H9 (cell line): ENCODE measurements at regions not wholly inside any gene's neighbourhood (a gene's known extent, or its start where the extent isn't known, plus 50 kb on each side); places are given as distances from the start of the nearest gene placed in this dataset.

Experiments used
- DNase-seq: peaks from one replicate; pipeline ENCODE4 v3.0.0-alpha.2; 2017
- H2AFZ ChIP-seq: one replicate; pipeline ENCODE4 v1.6.1; 2013; ENCODE audit warnings: mild to moderate bottlenecking, low read length, control low read depth, moderate library complexity
- H2AK5ac ChIP-seq: 2 replicates; pipeline ENCODE4 v1.6.1; 2013; ENCODE audit warnings: low read length, control low read depth, mixed read lengths; ENCODE audit not compliant: insufficient read length
- H2BK120ac ChIP-seq: one replicate; pipeline ENCODE4 v1.6.1; 2013; ENCODE audit warnings: low read depth, mild to moderate bottlenecking, low read length, control low read depth, inconsistent platforms; ENCODE audit not compliant: poor library complexity, severe bottlenecking
- H2BK12ac ChIP-seq: 2 replicates; pipeline ENCODE4 v1.6.1; 2013; ENCODE audit warnings: low read length, control low read depth, mixed read lengths, low read depth; ENCODE audit not compliant: insufficient read length
- H2BK15ac ChIP-seq: 2 replicates; pipeline ENCODE4 v1.6.1; 2013; ENCODE audit warnings: low read depth, low read length, control low read depth
- H2BK20ac ChIP-seq: one replicate; pipeline ENCODE4 v1.6.1; 2013; ENCODE audit warnings: low read depth, mild to moderate bottlenecking, low read length, control low read depth, inconsistent platforms; ENCODE audit not compliant: poor library complexity, severe bottlenecking
- H2BK5ac ChIP-seq: 2 replicates; pipeline ENCODE4 v1.6.1; 2013; ENCODE audit warnings: low read length, control low read depth, mixed read lengths; ENCODE audit not compliant: insufficient read length
- H3K14ac ChIP-seq: 2 replicates; pipeline ENCODE4 v1.6.1; 2013; ENCODE audit warnings: low read length, control low read depth; ENCODE audit not compliant: insufficient read depth
- H3K18ac ChIP-seq: 2 replicates; pipeline ENCODE4 v1.6.1; 2013; ENCODE audit warnings: low read depth, mild to moderate bottlenecking, mixed read lengths, low read length, control low read depth; ENCODE audit not compliant: insufficient read length
- H3K23ac ChIP-seq: 2 replicates; pipeline ENCODE4 v1.6.1; 2013; ENCODE audit warnings: low read length, control low read depth, mixed read lengths, low read depth; ENCODE audit not compliant: insufficient read length
- H3K23me2 ChIP-seq: 2 replicates; pipeline ENCODE4 v1.6.1; 2013; ENCODE audit warnings: low read depth, mild to moderate bottlenecking, mixed read lengths, low read length, control low read depth; ENCODE audit not compliant: insufficient read length, poor library complexity, severe bottlenecking
- H3K27ac ChIP-seq: 2 replicates; pipeline ENCODE4 v1.5.1; 2013; ENCODE audit warnings: low read length, control low read depth, mixed read lengths, low read depth; ENCODE audit not compliant: insufficient read length
- H3K27me3 ChIP-seq: 2 replicates; pipeline ENCODE4 v1.6.1; 2013; ENCODE audit warnings: low read length, control low read depth, inconsistent platforms; ENCODE audit not compliant: insufficient read depth
- H3K4ac ChIP-seq: 2 replicates; pipeline ENCODE4 v1.6.1; 2013; ENCODE audit warnings: low read depth, mild to moderate bottlenecking, control low read depth, inconsistent platforms, low read length, moderate library complexity
- H3K4me1 ChIP-seq: 2 replicates; pipeline ENCODE4 v1.6.1; 2013; ENCODE audit warnings: low read length, control low read depth, inconsistent platforms; ENCODE audit not compliant: insufficient read depth
- H3K4me2 ChIP-seq: 2 replicates; pipeline ENCODE4 v1.6.1; 2013; ENCODE audit warnings: low read length, control low read depth, mixed read lengths; ENCODE audit not compliant: insufficient read length, insufficient read depth
- H3K56ac ChIP-seq: 2 replicates; pipeline ENCODE4 v1.6.1; 2013; ENCODE audit warnings: low read depth, mild to moderate bottlenecking, mixed read lengths, low read length, control low read depth; ENCODE audit not compliant: insufficient read length
- H3K79me1 ChIP-seq: 2 replicates; pipeline ENCODE4 v1.6.1; 2013; ENCODE audit warnings: low read depth, mild to moderate bottlenecking, moderate library complexity, low read length, control low read depth, inconsistent platforms; ENCODE audit not compliant: insufficient read depth, poor library complexity, severe bottlenecking
- H3K79me2 ChIP-seq: 2 replicates; pipeline ENCODE4 v1.6.1; 2013; ENCODE audit warnings: low read length, control low read depth, inconsistent platforms; ENCODE audit not compliant: insufficient read depth
- H3K9ac ChIP-seq: 2 replicates; pipeline ENCODE4 v1.6.1; 2013; ENCODE audit warnings: low read length, control low read depth, mixed read lengths; ENCODE audit not compliant: insufficient read length; ENCODE audit errors: extremely low read depth
- H3K9me3 ChIP-seq: one replicate; pipeline ENCODE4 v1.6.1; 2013; ENCODE audit warnings: low read depth, low read length, inconsistent platforms; ENCODE audit not compliant: control insufficient read depth
- H3T11ph ChIP-seq: one replicate; pipeline ENCODE4 v1.6.1; 2013; ENCODE audit warnings: mild to moderate bottlenecking, low read length, control low read depth, inconsistent platforms
- H4K20me1 ChIP-seq: one replicate; pipeline ENCODE4 v1.6.1; 2013; ENCODE audit not compliant: control insufficient read depth, insufficient read length, insufficient read depth
- H4K5ac ChIP-seq: 2 replicates; pipeline ENCODE4 v1.6.1; 2013; ENCODE audit warnings: low read depth, mild to moderate bottlenecking, mixed read lengths, low read length, control low read depth; ENCODE audit not compliant: insufficient read length
- H4K8ac ChIP-seq: replicated peaks from 2 replicates; pipeline ENCODE4 v1.6.1; 2013; ENCODE audit warnings: low read length, control low read depth, mixed read lengths, low read depth; ENCODE audit not compliant: insufficient read length
- H4K91ac ChIP-seq: 2 replicates; pipeline ENCODE4 v1.6.1; 2013; ENCODE audit warnings: low read depth, mild to moderate bottlenecking, moderate library complexity, mixed read lengths, low read length, control low read depth; ENCODE audit not compliant: insufficient read length
- H3K27ac Mint-ChIP-seq, 3 experiments: 2 replicates in 2 of 3; 3 replicates in 1 of 3; pipeline ENCODE4 v1.8.0; 2020 to 2021; ENCODE audit warnings: mixed read lengths in 3 of 3, mild to moderate bottlenecking in 1 of 3, moderate library complexity in 1 of 3
- H3K27me3 Mint-ChIP-seq: 2 replicates; pipeline ENCODE4 v1.8.0; 2021; ENCODE audit warnings: low read depth, mild to moderate bottlenecking, moderate library complexity, mixed read lengths
- H3K36me3 Mint-ChIP-seq, 3 experiments: 2 replicates in 2 of 3; 3 replicates in 1 of 3; pipeline ENCODE4 v1.8.0; 2020 to 2021; ENCODE audit warnings: low read depth in 3 of 3, mixed read lengths in 3 of 3; ENCODE audit not compliant: insufficient read depth in 1 of 3
- H3K4me1 Mint-ChIP-seq, 2 experiments: 2 replicates each; pipeline ENCODE4 v1.8.0; 2020; ENCODE audit warnings: mixed read lengths in 2 of 2
- H3K4me3 Mint-ChIP-seq, 2 experiments: 2 replicates in 1 of 2; 3 replicates in 1 of 2; pipeline ENCODE4 v1.8.0; 2020 to 2021; ENCODE audit warnings: mild to moderate bottlenecking in 2 of 2, mixed read lengths in 2 of 2, moderate library complexity in 1 of 2
- H3K9me3 Mint-ChIP-seq, 2 experiments: 2 replicates in 1 of 2; 3 replicates in 1 of 2; pipeline ENCODE4 v1.8.0; 2020; ENCODE audit warnings: mild to moderate bottlenecking in 2 of 2, mixed read lengths in 2 of 2, moderate library complexity in 1 of 2
- WGBS: extraction: QIAGEN DNeasy Blood & Tissue Kit; methylation state at CpG from one replicate; pipeline ENCODE4 v1.1.7; 2013; ENCODE audit warnings: missing lambda C conversion rate, low lambda C conversion rate, mixed read lengths; ENCODE audit not compliant: insufficient read length; ENCODE audit errors: extremely low coverage; 5-methylcytosine and 5-hydroxymethylcytosine counted together
- TF ChIP-seq, protein P1 (sequence below): fragments of 200-600 bp; sonication (generic); conservative IDR thresholded peaks from 3 replicates; pipeline ENCODE4 v1.8.0; 2021; ENCODE audit warnings: antibody characterized with exemption, mild to moderate bottlenecking

DNA sequence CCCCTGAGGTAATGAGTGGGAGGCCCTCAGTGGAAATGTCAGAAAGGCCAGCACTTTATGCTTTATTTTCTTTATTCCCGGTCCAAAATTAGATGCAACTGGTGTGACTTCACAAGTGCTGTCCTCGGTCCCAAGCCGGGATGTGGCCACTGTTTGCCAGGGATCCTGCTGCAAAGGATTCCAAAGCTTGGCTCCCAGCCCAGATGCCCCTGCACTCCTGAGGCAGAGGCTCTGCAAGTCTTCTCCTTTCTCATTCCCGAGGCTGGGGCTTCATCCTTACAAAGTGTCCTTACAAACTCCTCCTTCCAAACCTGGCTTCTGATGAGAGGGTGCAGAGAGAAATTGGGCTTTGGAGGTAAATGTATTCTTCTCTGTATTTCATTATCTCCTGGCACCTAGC is 544.3 kb upstream of the DPP6 start:
- Histone ChIP-seq H3K9ac (no peak overlapping the region), H3K79me2 (no peaks in the 10 kb centered on the region), H4K8ac (no peak overlapping the region), H3K4ac (no peak overlapping the region), H3T11ph (no peak overlapping the region), H2BK5ac (no peak overlapping the region), H3K9me3 (peaks cover 13% of the 10 kb centered on the region), H2BK20ac (no peak overlapping the region), H4K5ac (no peak overlapping the region), H3K56ac (no peak overlapping the region), H2BK12ac (no peak overlapping the region), H3K4me2 (no peak overlapping the region), H3K79me1 (no peaks in the 10 kb centered on the region), H3K18ac (no peak overlapping the region), H2BK15ac (no peak overlapping the region), H3K27me3 (no peaks in the 10 kb centered on the region), H2AK5ac (no peak overlapping the region), H3K23me2 (no peaks in the 10 kb centered on the region), H3K23ac (no peak overlapping the region), H4K20me1 (no peaks in the 10 kb centered on the region), H3K27ac (no peak overlapping the region), H3K14ac (no peak overlapping the region), H2BK120ac (no peak overlapping the region), H2AFZ (no peak overlapping the region), H3K4me1 (no peaks in the 10 kb centered on the region), H4K91ac (no peak overlapping the region)
- 0 out of 2 replicates have a peak, but pooled peaks cover 1% of the 10 kb centered on the region for H3K27me3 Mint-ChIP-seq
- peaks cover 71 to 81% of the 10 kb centered on the region in 2 experiments for H3K9me3 Mint-ChIP-seq
- TF ChIP-seq, protein P1, sequence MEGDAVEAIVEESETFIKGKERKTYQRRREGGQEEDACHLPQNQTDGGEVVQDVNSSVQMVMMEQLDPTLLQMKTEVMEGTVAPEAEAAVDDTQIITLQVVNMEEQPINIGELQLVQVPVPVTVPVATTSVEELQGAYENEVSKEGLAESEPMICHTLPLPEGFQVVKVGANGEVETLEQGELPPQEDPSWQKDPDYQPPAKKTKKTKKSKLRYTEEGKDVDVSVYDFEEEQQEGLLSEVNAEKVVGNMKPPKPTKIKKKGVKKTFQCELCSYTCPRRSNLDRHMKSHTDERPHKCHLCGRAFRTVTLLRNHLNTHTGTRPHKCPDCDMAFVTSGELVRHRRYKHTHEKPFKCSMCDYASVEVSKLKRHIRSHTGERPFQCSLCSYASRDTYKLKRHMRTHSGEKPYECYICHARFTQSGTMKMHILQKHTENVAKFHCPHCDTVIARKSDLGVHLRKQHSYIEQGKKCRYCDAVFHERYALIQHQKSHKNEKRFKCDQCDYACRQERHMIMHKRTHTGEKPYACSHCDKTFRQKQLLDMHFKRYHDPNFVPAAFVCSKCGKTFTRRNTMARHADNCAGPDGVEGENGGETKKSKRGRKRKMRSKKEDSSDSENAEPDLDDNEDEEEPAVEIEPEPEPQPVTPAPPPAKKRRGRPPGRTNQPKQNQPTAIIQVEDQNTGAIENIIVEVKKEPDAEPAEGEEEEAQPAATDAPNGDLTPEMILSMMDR = no peak
- no peak for DNase-seq
- H3K36me3 Mint-ChIP-seq = peaks cover 0 to 35% (median 17%) of the 10 kb centered on the region in 3 experiments; a peak in 4 of 7 replicates
- no peak overlapping the region for H3K27ac Mint-ChIP-seq
- H3K4me1 Mint-ChIP-seq = no peaks in the 10 kb centered on the region
- H3K4me3 Mint-ChIP-seq = no peak overlapping the region
- WGBS = no CpG with 5 or more reads among the region's 4 CpGs
